ENCODE measurements at regions not wholly inside any gene's neighbourhood (a gene's known extent, or its start where the extent isn't known, plus 50 kb on each side); places are given as distances from the start of the nearest gene placed in this dataset.

- H3K9me3 ChIP-seq (ENCODE audit: control insufficient read depth, insufficient read depth, low read length): peaks cover 15% of the 10 kb centered on the region
- no peaks in the 10 kb centered on the region for H3K4me1 ChIP-seq (ENCODE audit: control insufficient read depth, insufficient read depth, low read length)
- H3K27ac ChIP-seq (ENCODE audit: insufficient read depth, low read length): no peak overlapping the region
- H4K5ac ChIP-seq (ENCODE audit: low read depth, low read length): no peak overlapping the region
- H3K27me3 ChIP-seq (ENCODE audit: control insufficient read depth, insufficient read depth, low read length): no peaks in the 10 kb centered on the region
- H3K36me3 ChIP-seq (ENCODE audit: control insufficient read depth, insufficient read depth, low read length): no peaks in the 10 kb centered on the region
- no peak overlapping the region for H3K4me3 ChIP-seq (ENCODE audit: insufficient read depth, low read depth, low read length)
- dilution Hi-C loops (cut with HindIII; ENCODE audit: low sequenced_read_pairs, unreplicated experiment): no loop called here
- H3K79me1 ChIP-seq (ENCODE audit: low read depth in 1 of 2, low read length in 2 of 2): no peaks in the 10 kb centered on the region
- H2BK120ac ChIP-seq (ENCODE audit: low read depth, low read length): no peak overlapping the region
- H3K56ac ChIP-seq (ENCODE audit: extremely low read depth, insufficient read depth, low read length): no peak overlapping the region
- H2AK9ac ChIP-seq (replicated peaks; ENCODE audit: low read depth, low read length, poor library complexity): no peak overlapping the region
- H4K91ac ChIP-seq (ENCODE audit: insufficient read depth, low read depth, low read length): no peak overlapping the region
- 70% methylated on average over 9 of the region's 28 CpGs; no CpG with 5 or more reads in 1 of the 2 experiments for WGBS, 2 experiments (ENCODE audit: extremely low coverage in 2 of 2, insufficient read length in 1 of 2)
- H4K20me1 ChIP-seq (ENCODE audit: insufficient read depth, low read length): no peaks in the 10 kb centered on the region
- BruUV-seq (replicated peaks): no TSS peak
- H2BK15ac ChIP-seq (ENCODE audit: low read depth, low read length): no peak overlapping the region
- no peak overlapping the region for H3K4ac ChIP-seq (ENCODE audit: low read depth, low read length)
- no peak overlapping the region for H2BK5ac ChIP-seq (ENCODE audit: low read depth, low read length, poor library complexity, severe bottlenecking)
- no peak overlapping the region for H2AK5ac ChIP-seq (ENCODE audit: low read depth, low read length)
- DNase-seq: no peak
- in situ Hi-C loops (cut with MboI; ENCODE audit: low sequenced_read_pairs): no loop called here
- no peak overlapping the region for H3K4me2 ChIP-seq (ENCODE audit: low read depth, low read length)
- no peak overlapping the region for H3K9ac ChIP-seq (ENCODE audit: low read depth, low read length)
- CTCF ChIA-PET: no interaction called here
- ATAC-seq (ENCODE audit: low read depth): no peak
- H4K8ac ChIP-seq (ENCODE audit: low read depth in 2 of 2, low read length in 2 of 2): no peak overlapping the region
- H2AFZ ChIP-seq (replicated peaks; ENCODE audit: low read length, poor library complexity): no peak overlapping the region
- H3K9me1 ChIP-seq (ENCODE audit: insufficient read depth, low read length): no peaks in the 10 kb centered on the region
- no peak for TF ChIP-seq POLR2A (IDR thresholded peaks at IDR 0.05; ENCODE audit: low read depth, low read length)
- no peak for TF ChIP-seq MAZ (IDR thresholded peaks at IDR 0.05; ENCODE audit: borderline replicate concordance, low read depth, low read length)
- peak; percentile 59 for TF ChIP-seq MAFK (IDR thresholded peaks at IDR 0.05; ENCODE audit: low read depth, low read length)
- TF ChIP-seq SMC3 (IDR thresholded peaks at IDR 0.05; ENCODE audit: low read depth, low read length): no peak
- no peak overlapping the region for H3K18ac ChIP-seq (ENCODE audit: low read depth, low read length)
- POLR2A ChIA-PET (ENCODE audit: unreplicated experiment): no interaction called here
- intact Hi-C loops (cut with micrococcal nuclease): no loop called here
- H2BK20ac ChIP-seq (ENCODE audit: low read depth, low read length): no peak overlapping the region
- H3K14ac ChIP-seq (replicated peaks; ENCODE audit: low read depth, low read length): no peak overlapping the region
- H3K23ac ChIP-seq (ENCODE audit: low read depth, low read length): no peak overlapping the region
Observed at GRCh38 chr7:153413540-153414287, 638.5 kb upstream of the DPP6 start.
